MM.1S (cell line): ENCODE measurements at regions not wholly inside any gene's neighbourhood (a gene's known extent, or its start where the extent isn't known, plus 50 kb on each side); places are given as distances from the start of the nearest gene placed in this dataset.

Experiments used
- DNase-seq: peaks from one replicate; pipeline ENCODE4 v3.0.0-alpha.2; 2015
- H2AFZ ChIP-seq: fragments of 300-600 bp; sonication (generic); 2 replicates; pipeline ENCODE4 v1.6.0; 2016; ENCODE audit warnings: antibody characterized with exemption, low read length
- H3F3A ChIP-seq: fragments of 300-600 bp; sonication (generic); 2 replicates; pipeline ENCODE4 v1.6.1; 2016; ENCODE audit warnings: mild to moderate bottlenecking, antibody characterized with exemption, low read length, moderate library complexity, mixed read lengths; ENCODE audit not compliant: insufficient read depth
- H3K27ac ChIP-seq: fragments of 300-600 bp; sonication (generic); 2 replicates; pipeline ENCODE4 v1.5.1; 2016; ENCODE audit warnings: mild to moderate bottlenecking, low read length
- H3K27me3 ChIP-seq: fragments of 300-600 bp; sonication (generic); replicated peaks from 2 replicates; pipeline ENCODE4 v1.6.0; 2016; ENCODE audit warnings: low read length; ENCODE audit not compliant: insufficient read depth
- H3K36me3 ChIP-seq: fragments of 300-600 bp; sonication (generic); replicated peaks from 2 replicates; pipeline ENCODE4 v1.6.1; 2016; ENCODE audit warnings: mild to moderate bottlenecking, low read length, mixed read lengths; ENCODE audit not compliant: insufficient read depth
- H3K4me1 ChIP-seq: fragments of 300-600 bp; sonication (generic); 2 replicates; pipeline ENCODE4 v1.6.1; 2016; ENCODE audit warnings: low read length, mixed read lengths
- H3K4me2 ChIP-seq: fragments of 300-600 bp; sonication (generic); 2 replicates; pipeline ENCODE4 v1.6.0; 2016; ENCODE audit warnings: low read depth, low read length
- H3K4me3 ChIP-seq: fragments of 300-600 bp; sonication (generic); 2 replicates; pipeline ENCODE4 v1.5.1; 2016; ENCODE audit warnings: low read length, mixed read lengths
- H3K79me2 ChIP-seq: fragments of 300-600 bp; sonication (generic); 2 replicates; pipeline ENCODE4 v1.6.1; 2016; ENCODE audit warnings: mixed run types, low read length, mixed read lengths
- H3K9ac ChIP-seq: fragments of 300-600 bp; sonication (generic); 2 replicates; pipeline ENCODE4 v1.6.1; 2016; ENCODE audit warnings: low read length, mixed read lengths
- H3K9me2 ChIP-seq: fragments of 300-600 bp; sonication (generic); replicated peaks from 2 replicates; pipeline ENCODE4 v1.6.1; 2016; ENCODE audit warnings: mild to moderate bottlenecking, low read length, mixed read lengths; ENCODE audit not compliant: insufficient read depth
- H3K9me3 ChIP-seq: fragments of 300-600 bp; sonication (generic); replicated peaks from 2 replicates; pipeline ENCODE4 v1.6.1; 2016; ENCODE audit warnings: mild to moderate bottlenecking, low read length, mixed read lengths; ENCODE audit not compliant: insufficient read depth
- H4K20me1 ChIP-seq: fragments of 300-600 bp; sonication (generic); 2 replicates; pipeline ENCODE4 v1.6.1; 2016; ENCODE audit warnings: mild to moderate bottlenecking, low read length, moderate library complexity, mixed read lengths; ENCODE audit not compliant: insufficient read depth
- EZH2 ChIP-seq: fragments of 300-600 bp; sonication (generic); optimal IDR thresholded peaks from 2 replicates; pipeline ENCODE3; 2017; ENCODE audit warnings: low read depth, mild to moderate bottlenecking, antibody characterized with exemption, low read length, mixed read lengths
- EZH2phosphoT487 ChIP-seq: fragments of 300-600 bp; sonication (generic); IDR thresholded peaks from 2 replicates; pipeline ENCODE4 v1.6.1; 2018; ENCODE audit warnings: antibody characterized with exemption, low read length
- TF ChIP-seq, protein P1 (sequence below): fragments of 300-600 bp; sonication (generic); IDR thresholded peaks from 2 replicates; pipeline ENCODE4 v1.5.1; 2016; ENCODE audit warnings: antibody characterized with exemption, low read length, mixed read lengths

DNA sequence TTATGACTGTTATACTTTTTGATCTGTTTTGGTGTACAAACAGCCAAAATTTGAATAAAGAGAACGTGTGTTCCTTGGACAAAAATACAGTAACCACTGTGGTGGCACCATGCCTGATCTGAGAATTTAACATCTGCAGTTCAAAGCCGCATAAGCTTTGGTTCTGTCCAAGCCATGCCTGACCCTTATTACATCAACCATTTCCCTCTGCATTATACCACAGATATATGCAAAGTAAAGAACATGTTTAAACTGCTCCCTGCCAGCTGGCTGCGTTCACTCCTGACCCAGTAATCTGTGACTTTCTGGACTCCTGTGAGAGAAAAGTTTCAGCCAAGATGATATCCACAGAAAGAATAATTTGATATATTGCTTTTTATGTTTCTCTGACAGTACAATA lies 890.5 kb upstream of the ANO3 start:
- Histone ChIP-seq H3K36me3 (no peaks in the 10 kb centered on the region), H3K4me2 (no peak overlapping the region), H3K9me3 (no peaks in the 10 kb centered on the region), H3K4me3 (no peak overlapping the region), H2AFZ (no peak overlapping the region), H3F3A (no peaks in the 10 kb centered on the region), H3K9ac (no peak overlapping the region), H3K4me1 (no peaks in the 10 kb centered on the region), H3K9me2 (no peaks in the 10 kb centered on the region), H3K27me3 (no peaks in the 10 kb centered on the region), H4K20me1 (no peaks in the 10 kb centered on the region), H3K27ac (no peak overlapping the region), H3K79me2 (no peaks in the 10 kb centered on the region)
- no peak for TF ChIP-seq EZH2
- no peak for TF ChIP-seq EZH2phosphoT487
- TF ChIP-seq, protein P1, sequence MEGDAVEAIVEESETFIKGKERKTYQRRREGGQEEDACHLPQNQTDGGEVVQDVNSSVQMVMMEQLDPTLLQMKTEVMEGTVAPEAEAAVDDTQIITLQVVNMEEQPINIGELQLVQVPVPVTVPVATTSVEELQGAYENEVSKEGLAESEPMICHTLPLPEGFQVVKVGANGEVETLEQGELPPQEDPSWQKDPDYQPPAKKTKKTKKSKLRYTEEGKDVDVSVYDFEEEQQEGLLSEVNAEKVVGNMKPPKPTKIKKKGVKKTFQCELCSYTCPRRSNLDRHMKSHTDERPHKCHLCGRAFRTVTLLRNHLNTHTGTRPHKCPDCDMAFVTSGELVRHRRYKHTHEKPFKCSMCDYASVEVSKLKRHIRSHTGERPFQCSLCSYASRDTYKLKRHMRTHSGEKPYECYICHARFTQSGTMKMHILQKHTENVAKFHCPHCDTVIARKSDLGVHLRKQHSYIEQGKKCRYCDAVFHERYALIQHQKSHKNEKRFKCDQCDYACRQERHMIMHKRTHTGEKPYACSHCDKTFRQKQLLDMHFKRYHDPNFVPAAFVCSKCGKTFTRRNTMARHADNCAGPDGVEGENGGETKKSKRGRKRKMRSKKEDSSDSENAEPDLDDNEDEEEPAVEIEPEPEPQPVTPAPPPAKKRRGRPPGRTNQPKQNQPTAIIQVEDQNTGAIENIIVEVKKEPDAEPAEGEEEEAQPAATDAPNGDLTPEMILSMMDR, result no peak
- no peak for DNase-seq

DNA sequence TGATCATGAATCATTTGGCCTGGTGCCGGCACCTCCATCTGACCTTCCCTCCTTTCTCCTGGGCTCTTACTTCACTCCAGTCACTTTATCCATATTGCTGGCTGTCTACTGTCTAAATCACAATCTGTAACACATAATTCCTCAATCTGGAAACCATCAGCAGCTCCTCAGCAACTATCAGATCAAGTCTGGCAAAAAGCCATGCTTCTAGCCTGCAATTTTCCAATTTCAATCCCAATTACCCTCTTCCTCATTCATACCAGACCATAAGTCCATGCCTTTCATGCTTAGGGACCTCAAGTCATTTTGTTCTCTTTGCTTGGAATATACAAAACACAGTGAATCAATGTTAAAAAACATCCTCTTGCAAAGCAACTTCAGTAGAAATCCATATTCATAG lies 882.8 kb upstream of the ANO3 start:
- TF ChIP-seq EZH2 (no peak), EZH2phosphoT487 (no peak)
- TF ChIP-seq, protein P1, result no peak
- Histone ChIP-seq H3K4me1 (no peaks in the 10 kb centered on the region), H3K9ac (no peak overlapping the region), H3K4me2 (no peak overlapping the region), H3F3A (no peaks in the 10 kb centered on the region), H2AFZ (no peak overlapping the region), H4K20me1 (no peaks in the 10 kb centered on the region), H3K27me3 (no peaks in the 10 kb centered on the region), H3K36me3 (no peaks in the 10 kb centered on the region), H3K79me2 (no peaks in the 10 kb centered on the region), H3K9me2 (no peaks in the 10 kb centered on the region), H3K4me3 (no peak overlapping the region), H3K9me3 (no peaks in the 10 kb centered on the region), H3K27ac (no peak overlapping the region)
- no peak for DNase-seq

DNA sequence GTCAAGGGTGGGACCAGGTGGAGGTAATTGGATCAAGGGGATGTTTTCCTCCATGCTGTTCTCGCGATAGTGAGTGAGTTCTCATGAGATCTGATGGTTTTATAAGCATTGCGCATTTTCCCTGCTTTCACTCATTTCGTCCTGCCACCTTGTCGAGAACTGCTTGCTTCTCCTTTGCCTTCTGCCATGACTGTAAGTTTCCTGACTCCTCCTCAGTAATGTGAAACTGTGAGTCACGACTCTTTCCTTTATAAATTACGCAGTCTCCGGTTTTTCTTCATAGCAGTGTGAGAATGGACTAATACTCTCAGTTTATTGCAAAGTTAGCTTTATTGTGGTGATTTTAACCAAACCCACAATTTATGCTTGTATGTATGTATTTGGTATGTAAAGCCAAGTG lies 878.5 kb upstream of the ANO3 start:
- H3K4me3 ChIP-seq, result no peak overlapping the region
- no peak overlapping the region for H3K27ac ChIP-seq
- H3K27me3 ChIP-seq, result no peaks in the 10 kb centered on the region
- H3K4me1 ChIP-seq, result no peaks in the 10 kb centered on the region
- no peaks in the 10 kb centered on the region for H3K79me2 ChIP-seq
- no peak overlapping the region for H2AFZ ChIP-seq
- no peaks in the 10 kb centered on the region for H3K9me3 ChIP-seq
- no peak overlapping the region for H3K4me2 ChIP-seq
- H3K9ac ChIP-seq, result no peak overlapping the region
- no peaks in the 10 kb centered on the region for H3K36me3 ChIP-seq
- H4K20me1 ChIP-seq, result no peaks in the 10 kb centered on the region
- no peak for DNase-seq
- H3F3A ChIP-seq, result no peaks in the 10 kb centered on the region
- TF ChIP-seq EZH2, result no peak
- TF ChIP-seq EZH2phosphoT487, result no peak
- TF ChIP-seq, protein P1, result no peak
- no peaks in the 10 kb centered on the region for H3K9me2 ChIP-seq

DNA sequence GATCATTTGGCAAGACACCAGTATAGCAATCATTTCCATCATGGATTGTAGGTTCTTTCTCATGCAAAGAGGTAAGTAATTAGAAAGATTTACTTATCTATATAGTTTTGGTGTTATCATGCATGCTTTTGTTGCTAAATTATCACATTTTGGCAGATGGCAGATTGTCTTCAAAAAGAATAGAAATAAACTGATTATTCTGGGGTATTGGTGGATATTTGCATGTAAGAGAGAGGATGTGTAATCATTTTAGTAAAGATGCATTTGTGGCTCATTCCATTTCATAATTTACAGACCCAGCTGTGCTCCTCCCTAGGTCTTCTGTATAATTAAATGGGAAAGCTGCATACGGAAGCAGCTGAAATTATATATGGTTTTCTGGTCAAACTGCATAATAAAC lies 875.7 kb upstream of the ANO3 start:
- H3K27ac ChIP-seq, result no peak overlapping the region
- no peaks in the 10 kb centered on the region for H3K9me3 ChIP-seq
- DNase-seq, result no peak
- H2AFZ ChIP-seq, result no peak overlapping the region
- H3F3A ChIP-seq, result no peaks in the 10 kb centered on the region
- no peaks in the 10 kb centered on the region for H3K36me3 ChIP-seq
- no peaks in the 10 kb centered on the region for H4K20me1 ChIP-seq
- H3K79me2 ChIP-seq, result no peaks in the 10 kb centered on the region
- no peaks in the 10 kb centered on the region for H3K27me3 ChIP-seq
- H3K4me1 ChIP-seq, result no peaks in the 10 kb centered on the region
- H3K9me2 ChIP-seq, result no peaks in the 10 kb centered on the region
- no peak overlapping the region for H3K4me3 ChIP-seq
- no peak for TF ChIP-seq EZH2
- no peak for TF ChIP-seq EZH2phosphoT487
- TF ChIP-seq, protein P1, result no peak
- no peak overlapping the region for H3K4me2 ChIP-seq
- no peak overlapping the region for H3K9ac ChIP-seq
